ENCODE measurements at regions not wholly inside any gene's neighbourhood (a gene's known extent, or its start where the extent isn't known, plus 50 kb on each side); places are given as distances from the start of the nearest gene placed in this dataset.

DNA sequence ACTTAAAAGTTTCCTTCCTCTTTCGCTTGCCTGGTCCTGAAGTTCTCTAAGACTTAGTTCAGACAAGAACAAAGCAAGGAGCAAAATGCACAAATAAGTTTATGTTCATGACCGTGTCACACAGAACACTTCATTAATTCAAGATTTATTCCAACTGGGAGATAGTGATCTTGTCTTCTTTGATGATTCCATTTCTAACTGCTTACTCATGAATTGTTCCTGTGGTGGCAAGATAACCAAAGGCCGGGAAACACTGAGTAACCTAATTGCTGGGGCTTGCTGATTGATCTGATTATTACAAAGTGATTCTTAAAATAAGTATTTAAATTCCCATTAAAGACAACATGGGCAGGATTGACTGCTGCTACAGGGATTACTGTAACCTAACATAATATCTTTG, 1462.9 kb upstream of the RAG2 start:
- Histone ChIP-seq H3K27ac (no peak overlapping the region), H3K4me1 (no peaks in the 10 kb centered on the region), H3K27me3 (no peaks in the 10 kb centered on the region), H3K4me3 (no peak overlapping the region), H3K9me3 (no peaks in the 10 kb centered on the region), H3K36me3 (no peaks in the 10 kb centered on the region)
- intact Hi-C loops (cut with DNase I; ENCODE audit: low total_unique reads) = no loop called here
- DNase-seq = no peak
- TF ChIP-seq CTCF (IDR thresholded peaks at IDR 0.05) (no peak), POLR2A (IDR thresholded peaks at IDR 0.05) (no peak)

DNA sequence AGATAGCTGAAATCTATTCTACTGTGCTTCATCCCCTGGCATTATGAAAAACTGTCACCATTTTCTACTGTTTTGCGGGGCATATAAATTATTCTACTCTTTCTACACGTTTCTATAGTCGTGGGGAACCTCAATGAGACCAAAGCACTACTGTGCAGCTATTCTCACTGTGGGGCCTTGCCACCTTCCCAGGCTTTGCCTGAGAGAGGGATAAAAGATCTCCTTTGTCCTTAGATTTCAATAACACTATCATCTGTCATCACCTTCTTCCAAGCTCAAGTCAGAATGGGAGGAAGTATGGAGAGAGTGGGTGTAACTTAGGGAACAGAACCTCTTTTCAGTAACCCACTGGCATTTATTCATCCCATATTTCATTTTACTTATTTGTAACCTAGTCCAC, 1462.1 kb upstream of the RAG2 start:
- TF ChIP-seq POLR2A (IDR thresholded peaks at IDR 0.05) = no peak
- TF ChIP-seq CTCF (IDR thresholded peaks at IDR 0.05) = no peak
- H3K9me3 ChIP-seq = no peaks in the 10 kb centered on the region
- H3K4me1 ChIP-seq = no peaks in the 10 kb centered on the region
- intact Hi-C loops (cut with DNase I; ENCODE audit: low total_unique reads) = no loop called here
- no peaks in the 10 kb centered on the region for H3K27me3 ChIP-seq
- DNase-seq = no peak
- no peak overlapping the region for H3K27ac ChIP-seq
- no peak overlapping the region for H3K4me3 ChIP-seq
- no peaks in the 10 kb centered on the region for H3K36me3 ChIP-seq

GRCh38 chr11:38046571-38047135, 1448.6 kb upstream of the RAG2 start:
- Histone ChIP-seq H3K36me3 (no peaks in the 10 kb centered on the region), H3K27me3 (no peaks in the 10 kb centered on the region), H3K4me1 (no peaks in the 10 kb centered on the region), H3K27ac (no peak overlapping the region), H3K4me3 (no peak overlapping the region), H3K9me3 (no peaks in the 10 kb centered on the region)
- intact Hi-C loops (cut with DNase I; ENCODE audit: low total_unique reads) = no loop called here
- no peak for TF ChIP-seq CTCF (IDR thresholded peaks at IDR 0.05)
- no peak for TF ChIP-seq POLR2A (IDR thresholded peaks at IDR 0.05)
- no peak for DNase-seq

DNA sequence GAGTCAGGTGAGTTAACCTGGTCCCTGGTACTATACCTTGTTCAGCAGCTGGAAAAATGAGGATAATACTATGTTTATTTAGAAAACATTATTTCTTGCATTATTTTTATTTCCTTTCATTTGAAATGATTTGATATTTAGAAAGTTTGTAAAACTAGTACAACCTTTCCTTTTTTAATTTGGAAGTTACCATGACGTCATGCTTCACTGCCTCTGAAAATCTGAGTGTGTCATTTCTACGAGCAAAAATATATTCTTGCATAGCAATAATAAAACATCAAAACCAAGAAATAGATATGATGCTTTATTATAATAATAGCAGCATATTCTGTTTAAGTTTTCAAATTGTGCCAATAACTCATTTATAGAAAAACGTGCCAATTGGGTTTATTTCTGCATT, 1445.0 kb upstream of the RAG2 start:
- H3K27me3 ChIP-seq = no peaks in the 10 kb centered on the region
- no peak for TF ChIP-seq CTCF (IDR thresholded peaks at IDR 0.05)
- no peak for TF ChIP-seq POLR2A (IDR thresholded peaks at IDR 0.05)
- no peaks in the 10 kb centered on the region for H3K36me3 ChIP-seq
- no peaks in the 10 kb centered on the region for H3K4me1 ChIP-seq
- DNase-seq = no peak
- H3K27ac ChIP-seq = no peak overlapping the region
- H3K9me3 ChIP-seq = no peaks in the 10 kb centered on the region
- intact Hi-C loops (cut with DNase I; ENCODE audit: low total_unique reads) = no loop called here
- no peak overlapping the region for H3K4me3 ChIP-seq

- no peak for TF ChIP-seq CTCF (IDR thresholded peaks at IDR 0.05)
- TF ChIP-seq POLR2A (IDR thresholded peaks at IDR 0.05) = no peak
- intact Hi-C loops (cut with DNase I; ENCODE audit: low total_unique reads) = no loop called here
- no peaks in the 10 kb centered on the region for H3K9me3 ChIP-seq
- DNase-seq = no peak
- no peak overlapping the region for H3K27ac ChIP-seq
- H3K36me3 ChIP-seq = no peaks in the 10 kb centered on the region
- H3K4me3 ChIP-seq = no peak overlapping the region
- H3K4me1 ChIP-seq = no peaks in the 10 kb centered on the region
- no peaks in the 10 kb centered on the region for H3K27me3 ChIP-seq
These were observed 1440.7 kb upstream of the RAG2 start for GRCh38 chr11:38038777-38039176.

Measured in uterus (tissue), 3 donors.